GM23338 (cell line): ENCODE measurements at regions not wholly inside any gene's neighbourhood (a gene's known extent, or its start where the extent isn't known, plus 50 kb on each side); places are given as distances from the start of the nearest gene placed in this dataset.

Experiments used
- ATAC-seq: fragments of 200-7000 bp; cut with Tn5 transposase; 3 replicates; pipeline ENCODE4 v1.9.1; 2020
- DNase-seq: peaks from one replicate; pipeline ENCODE4 v3.0.0-alpha.2; 2015; ENCODE audit warnings: low spot score
- H2AFZ ChIP-seq: fragments of 200-600 bp; sonication (generic); 2 replicates; pipeline ENCODE4 v1.8.0; 2016; ENCODE audit warnings: antibody characterized with exemption, mild to moderate bottlenecking, moderate library complexity
- H3F3A ChIP-seq: fragments of 200-600 bp; sonication (generic); replicated peaks from 2 replicates; pipeline ENCODE4 v1.8.0; 2017; ENCODE audit warnings: antibody characterized with exemption, mixed run types, low read depth
- H3K27ac ChIP-seq: fragments of 200-600 bp; sonication (generic); 2 replicates; pipeline ENCODE4 v1.6.1; 2016; ENCODE audit warnings: low read depth
- H3K27me3 ChIP-seq: fragments of 200-600 bp; sonication (generic); 2 replicates; pipeline ENCODE4 v1.8.0; 2016; ENCODE audit warnings: mild to moderate bottlenecking, mixed run types, moderate library complexity; ENCODE audit not compliant: insufficient read depth
- H3K36me3 ChIP-seq: fragments of 200-600 bp; sonication (generic); 2 replicates; pipeline ENCODE4 v1.8.0; 2016; ENCODE audit warnings: mild to moderate bottlenecking; ENCODE audit not compliant: insufficient read depth
- H3K4me1 ChIP-seq: fragments of 200-600 bp; sonication (generic); 2 replicates; pipeline ENCODE4 v1.8.0; 2016; ENCODE audit warnings: mild to moderate bottlenecking, moderate library complexity; ENCODE audit not compliant: insufficient read depth
- H3K4me2 ChIP-seq: fragments of 200-600 bp; sonication (generic); 2 replicates; pipeline ENCODE4 v1.7.1; 2017; ENCODE audit warnings: mixed run types
- H3K4me3 ChIP-seq: fragments of 200-600 bp; sonication (generic); 2 replicates; pipeline ENCODE4 v1.6.1; 2016; ENCODE audit warnings: mixed run types
- H3K79me2 ChIP-seq: fragments of 200-600 bp; sonication (generic); replicated peaks from 2 replicates; pipeline ENCODE4 v1.8.0; 2017; ENCODE audit warnings: mild to moderate bottlenecking; ENCODE audit not compliant: insufficient read depth
- H3K9me2 ChIP-seq: fragments of 200-600 bp; sonication (generic); 2 replicates; pipeline ENCODE4 v1.8.0; 2017; ENCODE audit not compliant: insufficient read depth
- H4K20me1 ChIP-seq: fragments of 200-600 bp; sonication (generic); replicated peaks from 2 replicates; pipeline ENCODE4 v1.8.0; 2017; ENCODE audit warnings: mild to moderate bottlenecking; ENCODE audit not compliant: insufficient read depth
- H3K27ac Mint-ChIP-seq: 2 replicates; pipeline ENCODE4 v1.8.0; 2020; ENCODE audit warnings: inconsistent platforms, mild to moderate bottlenecking, moderate library complexity, mixed read lengths
- H3K27me3 Mint-ChIP-seq: 3 replicates; pipeline ENCODE4 v1.8.0; 2022; ENCODE audit warnings: low read depth, mild to moderate bottlenecking, moderate library complexity, mixed read lengths, inconsistent platforms; ENCODE audit not compliant: insufficient read depth, poor library complexity
- H3K36me3 Mint-ChIP-seq: 3 replicates; pipeline ENCODE4 v1.8.0; 2021; ENCODE audit warnings: low read depth, mild to moderate bottlenecking, inconsistent platforms, moderate library complexity, mixed read lengths
- H3K4me1 Mint-ChIP-seq: 3 replicates; pipeline ENCODE4 v1.8.0; 2020; ENCODE audit warnings: mild to moderate bottlenecking, inconsistent platforms, mixed read lengths
- H3K4me3 Mint-ChIP-seq: 3 replicates; pipeline ENCODE4 v1.8.0; 2021; ENCODE audit warnings: moderate library complexity, mild to moderate bottlenecking, inconsistent platforms, mixed read lengths
- H3K9me3 Mint-ChIP-seq: 3 replicates; pipeline ENCODE4 v1.8.0; 2020; ENCODE audit warnings: moderate library complexity, mild to moderate bottlenecking, inconsistent platforms, mixed read lengths
- CREB1 ChIP-seq: fragments of 250-450 bp; sonication (Bioruptor Pico); IDR thresholded peaks from 2 replicates; pipeline ENCODE4 v1.5.0; 2020; ENCODE audit warnings: low read depth, mild to moderate bottlenecking, moderate library complexity
- CTCF ChIP-seq, 2 experiments: fragments of 200-600 bp in 1 of 2; sonication (generic) in 1 of 2; conservative IDR thresholded peaks; 2 replicates each; pipeline versions ENCODE4 v1.5.1 to v1.6.1; 2016 to 2017; ENCODE audit warnings: antibody characterized with exemption in 2 of 2, low read depth in 2 of 2, mild to moderate bottlenecking in 2 of 2, moderate library complexity in 1 of 2
- EZH2 ChIP-seq: fragments of 200-600 bp; sonication (generic); IDR thresholded peaks from one replicate; pipeline ENCODE4 v1.8.0; 2017; ENCODE audit warnings: antibody characterized with exemption, mild to moderate bottlenecking, low read depth; ENCODE audit not compliant: unreplicated experiment
- EZH2phosphoT487 ChIP-seq: fragments of 200-600 bp; sonication (generic); IDR thresholded peaks from one replicate; pipeline ENCODE4 v1.8.1; 2018; ENCODE audit warnings: antibody characterized with exemption; ENCODE audit not compliant: unreplicated experiment
- JUNB ChIP-seq: IDR thresholded peaks from one replicate; pipeline ENCODE4 v1.6.1; 2016; ENCODE audit warnings: antibody characterized with exemption; ENCODE audit not compliant: unreplicated experiment
- NANOG ChIP-seq: IDR thresholded peaks from 2 replicates; pipeline ENCODE4 v1.6.1; 2016; ENCODE audit warnings: antibody characterized with exemption, borderline replicate concordance
- POLR2AphosphoS5 ChIP-seq: IDR thresholded peaks from 2 replicates; pipeline ENCODE4 v1.6.1; 2016; ENCODE audit warnings: antibody characterized with exemption, low read depth
- REST ChIP-seq: IDR thresholded peaks from one replicate; pipeline ENCODE4 v1.6.1; 2018; ENCODE audit warnings: antibody characterized with exemption; ENCODE audit not compliant: unreplicated experiment
- STAT1 ChIP-seq: IDR thresholded peaks from one replicate; pipeline ENCODE4 v1.6.1; 2016; ENCODE audit warnings: antibody characterized with exemption; ENCODE audit not compliant: unreplicated experiment
- ZNF114 ChIP-seq: fragments of 250-450 bp; sonication (Bioruptor Pico); IDR thresholded peaks from 2 replicates; pipeline ENCODE4 v1.5.0; 2020; ENCODE audit warnings: mild to moderate bottlenecking, moderate library complexity
- ZNF331 ChIP-seq: fragments of 250-450 bp; sonication (Bioruptor Pico); IDR thresholded peaks from 2 replicates; pipeline ENCODE4 v1.5.0; 2020; ENCODE audit warnings: low read depth, mild to moderate bottlenecking, moderate library complexity
- ZNF462 ChIP-seq: fragments of 250-450 bp; sonication (Bioruptor Pico); IDR thresholded peaks from 2 replicates; pipeline ENCODE4 v1.5.0; 2020; ENCODE audit warnings: mild to moderate bottlenecking, moderate library complexity
- TF ChIP-seq, protein P1 (sequence below): IDR thresholded peaks from 2 replicates; pipeline ENCODE4 v1.6.1; 2016; ENCODE audit warnings: antibody characterized with exemption

GRCh38 chr16:85390511-85391174 lies 222.5 kb upstream of the GSE1 start:
- ATAC-seq (no peak), DNase-seq (no peak)
- Histone ChIP-seq H3K27me3 (no peaks in the 10 kb centered on the region), H3F3A (0 out of 2 replicates have a peak, but pooled peaks cover 2% of the 10 kb centered on the region), H3K9me2 (no peaks in the 10 kb centered on the region), H3K4me1 (peaks cover 4% of the 10 kb centered on the region; the same call in 1 of the 2 replicates), H3K36me3 (no peaks in the 10 kb centered on the region), H2AFZ (no peak overlapping the region), H3K4me2 (no peak overlapping the region), H3K4me3 (no peak overlapping the region), H3K79me2 (no peaks in the 10 kb centered on the region), H3K27ac (no peak overlapping the region), H4K20me1 (no peaks in the 10 kb centered on the region)
- no peak for TF ChIP-seq POLR2AphosphoS5
- TF ChIP-seq NANOG = no peak
- no peak for TF ChIP-seq ZNF462 (CRISPR knock-in tag)
- TF ChIP-seq STAT1 = no peak
- no peak for TF ChIP-seq ZNF331 (CRISPR knock-in tag)
- no peak for TF ChIP-seq EZH2
- TF ChIP-seq REST = no peak
- no peak for TF ChIP-seq CTCF (conservative IDR thresholded peaks at IDR 0.05; ENCODE audit: low read depth in 2 of 2)
- TF ChIP-seq ZNF114 (CRISPR knock-in tag) = no peak
- TF ChIP-seq CREB1 (CRISPR knock-in tag) = no peak
- TF ChIP-seq JUNB = no peak
- TF ChIP-seq, protein P1, sequence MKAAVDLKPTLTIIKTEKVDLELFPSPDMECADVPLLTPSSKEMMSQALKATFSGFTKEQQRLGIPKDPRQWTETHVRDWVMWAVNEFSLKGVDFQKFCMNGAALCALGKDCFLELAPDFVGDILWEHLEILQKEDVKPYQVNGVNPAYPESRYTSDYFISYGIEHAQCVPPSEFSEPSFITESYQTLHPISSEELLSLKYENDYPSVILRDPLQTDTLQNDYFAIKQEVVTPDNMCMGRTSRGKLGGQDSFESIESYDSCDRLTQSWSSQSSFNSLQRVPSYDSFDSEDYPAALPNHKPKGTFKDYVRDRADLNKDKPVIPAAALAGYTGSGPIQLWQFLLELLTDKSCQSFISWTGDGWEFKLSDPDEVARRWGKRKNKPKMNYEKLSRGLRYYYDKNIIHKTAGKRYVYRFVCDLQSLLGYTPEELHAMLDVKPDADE = no peak
- no peak for TF ChIP-seq EZH2phosphoT487
- no peaks in the 10 kb centered on the region; the same call in 1 of the 3 replicates for H3K9me3 Mint-ChIP-seq
- no peak overlapping the region for H3K27ac Mint-ChIP-seq
- H3K4me1 Mint-ChIP-seq = peaks cover 17% of the 10 kb centered on the region
- H3K36me3 Mint-ChIP-seq = no peaks in the 10 kb centered on the region; the same call in 2 of the 3 replicates
- H3K27me3 Mint-ChIP-seq = peaks cover 14% of the 10 kb centered on the region
- H3K4me3 Mint-ChIP-seq = no peak overlapping the region
